ENCODE measurements at regions not wholly inside any gene's neighbourhood (a gene's known extent, or its start where the extent isn't known, plus 50 kb on each side); places are given as distances from the start of the nearest gene placed in this dataset.

DNA sequence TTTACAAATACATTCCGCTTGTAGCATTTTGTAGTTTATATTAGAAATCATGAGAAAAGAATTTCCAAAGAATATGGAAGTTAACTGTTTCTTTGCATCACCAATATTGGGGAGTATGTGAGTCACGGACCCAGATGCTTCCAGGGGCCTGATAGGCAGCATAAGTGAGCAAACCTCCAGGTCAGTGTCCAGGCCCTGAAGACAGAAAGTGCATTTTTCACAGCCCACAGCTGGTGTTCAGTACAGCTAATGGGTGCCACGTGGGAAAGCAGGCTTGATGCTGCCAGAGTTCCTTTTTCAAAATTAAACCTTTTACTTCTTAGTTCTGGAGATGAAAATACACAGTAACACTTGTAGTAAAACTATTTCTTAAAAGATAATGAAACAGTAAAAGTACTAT, 454.4 kb upstream of the ACTBL2 start:
- Histone ChIP-seq H3F3A (ENCODE audit: low read length, unreplicated experiment) (no peaks in the 10 kb centered on the region), H3K4me3 (ENCODE audit: low read length) (no peak overlapping the region), H2AFZ (ENCODE audit: low read length) (no peak overlapping the region), H3K4me1 (ENCODE audit: insufficient read depth, low read length) (no peaks in the 10 kb centered on the region), H3K79me2 (ENCODE audit: low read length) (no peaks in the 10 kb centered on the region), H3K9ac (ENCODE audit: low read length) (no peak overlapping the region), H3K9me2 (replicated peaks; ENCODE audit: low read length) (no peaks in the 10 kb centered on the region), H4K20me1 (ENCODE audit: low read length) (no peaks in the 10 kb centered on the region), H3K4me2 (ENCODE audit: low read length) (no peak overlapping the region), H3K27ac (ENCODE audit: low read length) (no peak overlapping the region), H3K27me3 (ENCODE audit: low read length) (no peaks in the 10 kb centered on the region), H3K36me3 (ENCODE audit: low read depth, low read length) (no peaks in the 10 kb centered on the region), H3K9me3 (ENCODE audit: low read length) (no peaks in the 10 kb centered on the region)
- BruUV-seq (replicated peaks): no TSS peak
- DNase-seq (no peak), ATAC-seq (no peak)
- intact Hi-C loops (cut with micrococcal nuclease): no loop called here
- POLR2A ChIA-PET (ENCODE audit: unreplicated experiment): no interaction called here
- CTCF ChIA-PET: no interaction called here
- TF ChIP-seq, protein P1, sequence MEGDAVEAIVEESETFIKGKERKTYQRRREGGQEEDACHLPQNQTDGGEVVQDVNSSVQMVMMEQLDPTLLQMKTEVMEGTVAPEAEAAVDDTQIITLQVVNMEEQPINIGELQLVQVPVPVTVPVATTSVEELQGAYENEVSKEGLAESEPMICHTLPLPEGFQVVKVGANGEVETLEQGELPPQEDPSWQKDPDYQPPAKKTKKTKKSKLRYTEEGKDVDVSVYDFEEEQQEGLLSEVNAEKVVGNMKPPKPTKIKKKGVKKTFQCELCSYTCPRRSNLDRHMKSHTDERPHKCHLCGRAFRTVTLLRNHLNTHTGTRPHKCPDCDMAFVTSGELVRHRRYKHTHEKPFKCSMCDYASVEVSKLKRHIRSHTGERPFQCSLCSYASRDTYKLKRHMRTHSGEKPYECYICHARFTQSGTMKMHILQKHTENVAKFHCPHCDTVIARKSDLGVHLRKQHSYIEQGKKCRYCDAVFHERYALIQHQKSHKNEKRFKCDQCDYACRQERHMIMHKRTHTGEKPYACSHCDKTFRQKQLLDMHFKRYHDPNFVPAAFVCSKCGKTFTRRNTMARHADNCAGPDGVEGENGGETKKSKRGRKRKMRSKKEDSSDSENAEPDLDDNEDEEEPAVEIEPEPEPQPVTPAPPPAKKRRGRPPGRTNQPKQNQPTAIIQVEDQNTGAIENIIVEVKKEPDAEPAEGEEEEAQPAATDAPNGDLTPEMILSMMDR (conservative IDR thresholded peaks at IDR 0.05; ENCODE audit: low read depth, low read length): no peak
- TF ChIP-seq EZH2 (IDR thresholded peaks at IDR 0.05; ENCODE audit: low read length, unreplicated experiment) (no peak), EZH2phosphoT487 (IDR thresholded peaks at IDR 0.05; ENCODE audit: borderline replicate concordance, low read length) (no peak)

DNA sequence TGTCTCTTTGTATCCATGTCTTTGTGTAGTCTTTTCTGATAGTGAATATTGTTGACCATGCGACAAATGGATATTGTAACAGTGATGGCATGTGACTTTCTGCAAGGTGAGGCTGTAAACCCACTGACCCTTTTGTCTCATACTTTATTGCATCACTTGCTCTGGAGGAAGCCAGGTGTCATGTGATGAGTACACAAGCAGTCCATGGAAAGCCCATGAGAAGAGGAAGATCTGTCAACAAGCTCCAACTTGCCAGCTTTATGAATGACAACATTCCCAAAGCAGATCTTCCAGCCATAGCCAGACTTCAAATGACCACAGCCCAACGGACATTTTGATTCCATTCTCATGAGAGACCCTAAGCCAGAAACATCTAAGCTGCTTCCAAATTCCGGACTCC, 450.1 kb upstream of the ACTBL2 start:
- POLR2A ChIA-PET (ENCODE audit: unreplicated experiment): no interaction called here
- no peaks in the 10 kb centered on the region for H3K79me2 ChIP-seq (ENCODE audit: low read length)
- no peaks in the 10 kb centered on the region for H3K36me3 ChIP-seq (ENCODE audit: low read depth, low read length)
- H3K27me3 ChIP-seq (ENCODE audit: low read length): no peaks in the 10 kb centered on the region
- no peaks in the 10 kb centered on the region for H3K9me2 ChIP-seq (replicated peaks; ENCODE audit: low read length)
- no TSS peak for BruUV-seq (replicated peaks)
- H4K20me1 ChIP-seq (ENCODE audit: low read length): no peaks in the 10 kb centered on the region
- CTCF ChIA-PET: no interaction called here
- no peaks in the 10 kb centered on the region for H3K4me1 ChIP-seq (ENCODE audit: insufficient read depth, low read length)
- no peak overlapping the region for H3K27ac ChIP-seq (ENCODE audit: low read length)
- intact Hi-C loops (cut with micrococcal nuclease): no loop called here
- H3K9ac ChIP-seq (ENCODE audit: low read length): no peak overlapping the region
- H3F3A ChIP-seq (ENCODE audit: low read length, unreplicated experiment): no peaks in the 10 kb centered on the region
- no peak overlapping the region for H2AFZ ChIP-seq (ENCODE audit: low read length)
- DNase-seq: no peak
- TF ChIP-seq EZH2phosphoT487 (IDR thresholded peaks at IDR 0.05; ENCODE audit: borderline replicate concordance, low read length): no peak
- no peak for TF ChIP-seq EZH2 (IDR thresholded peaks at IDR 0.05; ENCODE audit: low read length, unreplicated experiment)
- TF ChIP-seq, protein P1 (conservative IDR thresholded peaks at IDR 0.05; ENCODE audit: low read depth, low read length): no peak
- H3K4me3 ChIP-seq (ENCODE audit: low read length): no peak overlapping the region
- H3K4me2 ChIP-seq (ENCODE audit: low read length): no peak overlapping the region
- no peaks in the 10 kb centered on the region for H3K9me3 ChIP-seq (ENCODE audit: low read length)
- ATAC-seq: no peak

DNA sequence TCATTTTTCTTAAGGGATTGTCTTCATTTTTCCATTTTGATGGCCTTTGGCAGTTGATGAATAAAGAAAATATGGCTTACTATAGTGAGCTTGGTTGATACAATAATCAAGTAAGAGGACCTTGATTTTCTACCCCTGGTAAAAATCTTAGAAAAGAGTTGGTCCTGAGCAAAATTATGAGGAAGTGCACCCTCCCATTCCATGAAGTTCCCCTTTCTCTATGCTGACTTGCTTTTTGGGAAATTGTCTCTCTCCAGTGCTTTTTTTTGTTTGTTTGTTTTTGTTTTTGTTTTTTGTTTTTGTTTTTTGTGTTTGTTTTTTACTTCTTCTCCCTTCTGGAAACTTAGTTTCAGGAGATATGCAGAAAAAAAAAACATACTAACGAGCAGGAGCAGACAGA, 449.2 kb upstream of the ACTBL2 start:
- Histone ChIP-seq H3K4me2 (ENCODE audit: low read length) (no peak overlapping the region), H3F3A (ENCODE audit: low read length, unreplicated experiment) (no peaks in the 10 kb centered on the region), H3K27me3 (ENCODE audit: low read length) (no peaks in the 10 kb centered on the region), H3K4me1 (ENCODE audit: insufficient read depth, low read length) (no peaks in the 10 kb centered on the region), H3K79me2 (ENCODE audit: low read length) (no peaks in the 10 kb centered on the region), H3K9me3 (ENCODE audit: low read length) (no peaks in the 10 kb centered on the region), H4K20me1 (ENCODE audit: low read length) (no peaks in the 10 kb centered on the region), H2AFZ (ENCODE audit: low read length) (no peak overlapping the region), H3K4me3 (ENCODE audit: low read length) (no peak overlapping the region), H3K9ac (ENCODE audit: low read length) (no peak overlapping the region), H3K36me3 (ENCODE audit: low read depth, low read length) (no peaks in the 10 kb centered on the region), H3K27ac (ENCODE audit: low read length) (no peak overlapping the region), H3K9me2 (replicated peaks; ENCODE audit: low read length) (no peaks in the 10 kb centered on the region)
- DNase-seq (no peak), ATAC-seq (no peak)
- no TSS peak for BruUV-seq (replicated peaks)
- no peak for TF ChIP-seq EZH2 (IDR thresholded peaks at IDR 0.05; ENCODE audit: low read length, unreplicated experiment)
- TF ChIP-seq, protein P1 (conservative IDR thresholded peaks at IDR 0.05; ENCODE audit: low read depth, low read length): no peak
- TF ChIP-seq EZH2phosphoT487 (IDR thresholded peaks at IDR 0.05; ENCODE audit: borderline replicate concordance, low read length): no peak
- ChIA-PET CTCF (no interaction called here), POLR2A (ENCODE audit: unreplicated experiment) (no interaction called here)
- intact Hi-C loops (cut with micrococcal nuclease): no loop called here

All from PC-3 (cell line).